Trophoblast cell (in vitro differentiated cells and primary cell): ENCODE measurements at regions not wholly inside any gene's neighbourhood (a gene's known extent, or its start where the extent isn't known, plus 50 kb on each side); places are given as distances from the start of the nearest gene placed in this dataset.
"Not testable (repeated sequence)": the region's sequence is repeated elsewhere in the genome, so short reads cannot be mapped to it uniquely, and the experiment has no call there.

Experiments used
- DNase-seq, 2 donors: peaks; one replicate each; pipeline ENCODE4 v3.0.0-alpha.2; 2016
- H2AFZ ChIP-seq: 2 replicates; pipeline ENCODE4 v1.6.1; 2013; ENCODE audit warnings: low read length, moderate library complexity, mild to moderate bottlenecking; ENCODE audit not compliant: insufficient read depth, poor library complexity
- H2AK5ac ChIP-seq: 2 replicates; pipeline ENCODE4 v1.6.1; 2013; ENCODE audit warnings: mild to moderate bottlenecking, low read length
- H2BK120ac ChIP-seq: 2 replicates; pipeline ENCODE4 v1.6.1; 2013; ENCODE audit warnings: low read length, mild to moderate bottlenecking, moderate library complexity; ENCODE audit not compliant: insufficient read depth, poor library complexity
- H2BK12ac ChIP-seq: 2 replicates; pipeline ENCODE4 v1.6.1; 2013; ENCODE audit warnings: mild to moderate bottlenecking, low read length, moderate library complexity
- H2BK5ac ChIP-seq: 2 replicates; pipeline ENCODE4 v1.6.1; 2013; ENCODE audit warnings: low read length, low read depth, moderate library complexity, mild to moderate bottlenecking; ENCODE audit not compliant: poor library complexity
- H3K14ac ChIP-seq: 2 replicates; pipeline ENCODE4 v1.6.1; 2013; ENCODE audit warnings: mild to moderate bottlenecking, low read length
- H3K18ac ChIP-seq: 2 replicates; pipeline ENCODE4 v1.6.1; 2013; ENCODE audit warnings: mild to moderate bottlenecking, low read length
- H3K23ac ChIP-seq: 2 replicates; pipeline ENCODE4 v1.6.1; 2013; ENCODE audit warnings: low read length
- H3K27ac ChIP-seq: 2 replicates; pipeline ENCODE4 v1.5.1; 2013; ENCODE audit warnings: low read depth, mild to moderate bottlenecking, inconsistent platforms, low read length, moderate library complexity
- H3K27me3 ChIP-seq: 2 replicates; pipeline ENCODE4 v1.6.1; 2013; ENCODE audit warnings: inconsistent platforms, mild to moderate bottlenecking, low read length, moderate library complexity; ENCODE audit not compliant: insufficient read depth
- H3K36me3 ChIP-seq, 2 experiments: 1 replicate in 1 of 2; 2 replicates in 1 of 2; pipeline ENCODE4 v1.6.1; 2013; ENCODE audit warnings: low read length in 2 of 2, mild to moderate bottlenecking in 2 of 2, moderate library complexity in 1 of 2; ENCODE audit not compliant: insufficient read depth in 2 of 2, control insufficient read depth in 1 of 2
- H3K4ac ChIP-seq: 2 replicates; pipeline ENCODE4 v1.6.1; 2013; ENCODE audit warnings: low read depth, mild to moderate bottlenecking, low read length, moderate library complexity
- H3K4me1 ChIP-seq, 2 experiments: 1 replicate in 1 of 2; 2 replicates in 1 of 2; pipeline ENCODE4 v1.6.1; 2013; ENCODE audit warnings: low read length in 2 of 2, mild to moderate bottlenecking in 2 of 2, moderate library complexity in 1 of 2; ENCODE audit not compliant: insufficient read depth in 2 of 2, control insufficient read depth in 1 of 2
- H3K4me2 ChIP-seq: 2 replicates; pipeline ENCODE4 v1.6.1; 2013; ENCODE audit warnings: inconsistent platforms, mild to moderate bottlenecking, low read length, moderate library complexity
- H3K4me3 ChIP-seq: 2 replicates; pipeline ENCODE4 v1.5.1; 2013; ENCODE audit warnings: mild to moderate bottlenecking, low read depth, low read length, inconsistent platforms
- H3K79me1 ChIP-seq: one replicate; pipeline ENCODE4 v1.6.1; 2013; ENCODE audit warnings: low read length
- H3K79me2 ChIP-seq: 2 replicates; pipeline ENCODE4 v1.6.1; 2013; ENCODE audit warnings: low read length, mild to moderate bottlenecking; ENCODE audit not compliant: control insufficient read depth, insufficient read depth, poor library complexity
- H3K9ac ChIP-seq: 2 replicates; pipeline ENCODE4 v1.6.1; 2013; ENCODE audit warnings: mild to moderate bottlenecking, low read length
- H3K9me3 ChIP-seq: 2 replicates; pipeline ENCODE4 v1.6.1; 2013; ENCODE audit warnings: low read depth, mild to moderate bottlenecking, control low read depth, inconsistent platforms, low read length; ENCODE audit not compliant: insufficient read depth
- H4K12ac ChIP-seq: 2 replicates; pipeline ENCODE4 v1.6.1; 2013; ENCODE audit warnings: low read depth, mild to moderate bottlenecking, low read length, moderate library complexity
- H4K8ac ChIP-seq: 2 replicates; pipeline ENCODE4 v1.6.1; 2013; ENCODE audit warnings: low read depth, mild to moderate bottlenecking, low read length, moderate library complexity
- H4K91ac ChIP-seq: one replicate; pipeline ENCODE4 v1.6.1; 2013; ENCODE audit warnings: low read depth, mild to moderate bottlenecking, low read length, moderate library complexity
- WGBS: extraction: QIAGEN DNeasy Blood & Tissue Kit; methylation state at CpG from one replicate; pipeline ENCODE4 v1.1.7; 2013; ENCODE audit warnings: missing lambda C conversion rate; ENCODE audit not compliant: insufficient read length, insufficient coverage; ENCODE audit errors: extremely low coverage; 5-methylcytosine and 5-hydroxymethylcytosine counted together

DNA sequence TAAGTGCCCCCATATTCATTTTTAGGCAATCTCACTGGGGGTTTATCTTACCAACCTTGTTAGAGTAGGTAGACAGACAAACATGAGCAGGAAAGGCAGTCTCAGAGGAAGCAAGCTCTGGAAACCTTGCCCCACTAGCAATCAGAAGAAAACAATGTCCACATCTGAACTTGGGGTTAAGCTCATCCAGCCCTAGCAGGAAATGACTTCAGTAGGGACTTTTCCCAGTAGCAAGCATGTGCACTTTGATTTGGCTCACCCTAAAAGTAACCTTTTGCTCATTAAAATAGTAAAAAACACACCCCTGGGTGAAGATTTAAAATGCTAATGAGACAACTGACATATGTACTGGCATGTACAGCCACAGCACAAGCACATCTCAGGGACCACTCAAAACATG, 175.5 kb downstream of the AKAIN1 start:
- Histone ChIP-seq H2BK12ac (no peak overlapping the region), H3K4me1 (no peaks in the 10 kb centered on the region), H2AFZ (no peak overlapping the region), H4K12ac (no peak overlapping the region), H3K79me2 (no peaks in the 10 kb centered on the region), H4K8ac (no peak overlapping the region), H3K23ac (no peak overlapping the region), H3K14ac (no peak overlapping the region), H2BK120ac (no peak overlapping the region), H3K4ac (no peak overlapping the region), H3K18ac (no peak overlapping the region), H3K4me3 (no peak overlapping the region), H3K4me2 (no peak overlapping the region), H2AK5ac (no peak overlapping the region), H4K91ac (no peak overlapping the region), H2BK5ac (no peak overlapping the region), H3K27me3 (no peaks in the 10 kb centered on the region), H3K9ac (no peak overlapping the region), H3K27ac (no peak overlapping the region), H3K9me3 (no peaks in the 10 kb centered on the region), H3K79me1 (no peaks in the 10 kb centered on the region), H3K36me3 (no peaks in the 10 kb centered on the region)
- DNase-seq: no peak

GRCh38 chr18:5015213-5015612, 181.8 kb downstream of the AKAIN1 start:
- no peak overlapping the region for H3K27ac ChIP-seq
- no peak overlapping the region for H3K23ac ChIP-seq
- H3K27me3 ChIP-seq: no peaks in the 10 kb centered on the region
- H3K14ac ChIP-seq: no peak overlapping the region
- no peak overlapping the region for H3K4ac ChIP-seq
- H3K79me1 ChIP-seq: no peaks in the 10 kb centered on the region
- H3K4me1 ChIP-seq: no peaks in the 10 kb centered on the region
- H2BK12ac ChIP-seq: no peak overlapping the region
- H2BK5ac ChIP-seq: no peak overlapping the region
- no CpG with 5 or more reads among the region's 4 CpGs for WGBS
- no peak overlapping the region for H4K8ac ChIP-seq
- H4K12ac ChIP-seq: no peak overlapping the region
- no peaks in the 10 kb centered on the region for H3K36me3 ChIP-seq
- no peak overlapping the region for H3K18ac ChIP-seq
- no peak overlapping the region for H4K91ac ChIP-seq
- no peak overlapping the region for H2AFZ ChIP-seq
- no peak overlapping the region for H2AK5ac ChIP-seq
- DNase-seq: no peak
- H2BK120ac ChIP-seq: no peak overlapping the region
- H3K9ac ChIP-seq: no peak overlapping the region
- H3K4me2 ChIP-seq: no peak overlapping the region
- no peaks in the 10 kb centered on the region for H3K9me3 ChIP-seq
- H3K79me2 ChIP-seq: no peaks in the 10 kb centered on the region
- H3K4me3 ChIP-seq: no peak overlapping the region

DNA sequence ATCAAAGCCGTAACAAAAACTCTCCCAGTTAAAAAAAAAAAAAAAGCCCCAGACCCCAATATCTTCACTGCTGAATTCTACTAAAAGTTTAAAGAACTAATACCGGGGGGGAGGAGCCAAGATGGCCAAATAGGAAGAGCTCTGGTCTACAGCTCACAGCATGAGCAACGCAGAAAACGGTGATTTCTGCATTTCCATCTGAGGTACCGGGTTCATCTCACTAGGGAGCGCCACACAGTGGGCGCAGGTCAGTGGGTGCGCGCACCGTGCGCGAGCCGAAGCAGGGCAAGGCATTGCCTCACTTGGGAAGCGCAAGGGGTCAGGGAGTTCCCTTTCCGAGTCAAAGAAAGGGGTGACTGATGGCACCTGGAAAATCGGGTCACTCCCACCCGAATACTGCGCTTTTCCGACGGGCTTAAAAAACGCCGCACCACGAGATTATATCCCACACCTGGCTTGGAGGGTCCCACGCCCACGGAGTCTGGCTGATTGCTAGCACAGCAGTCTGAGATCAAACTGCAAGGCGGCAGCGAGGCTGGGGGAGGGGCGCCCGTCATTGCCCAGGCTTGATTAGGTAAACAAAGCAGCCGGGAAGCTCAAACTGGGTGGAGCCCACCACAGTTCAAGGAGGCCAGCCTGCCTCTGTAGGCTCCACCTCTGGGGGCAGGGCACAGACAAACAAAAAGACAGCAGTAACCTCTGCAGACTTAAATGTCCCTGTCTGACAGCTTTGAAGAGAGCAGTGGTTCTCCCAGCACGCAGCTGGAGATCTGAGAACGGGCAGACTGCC, 192.8 kb downstream of the AKAIN1 start:
- not testable (repeated sequence) for H3K4me1 ChIP-seq

GRCh38 chr18:4994710-4995109, 202.3 kb downstream of the AKAIN1 start:
- no CpG with 5 or more reads among the region's 3 CpGs for WGBS
- Histone ChIP-seq H2BK120ac (no peak overlapping the region), H3K36me3 (no peaks in the 10 kb centered on the region)

More for the DNA sequence above, 192.8 kb downstream of the AKAIN1 start:
- H3K18ac ChIP-seq, H2BK120ac ChIP-seq, H3K9me3 ChIP-seq, H3K27ac ChIP-seq, H3K79me1 ChIP-seq, H2BK5ac ChIP-seq, H3K27me3 ChIP-seq, H3K79me2 ChIP-seq, H2BK12ac ChIP-seq, H3K36me3 ChIP-seq, H3K9ac ChIP-seq, H3K23ac ChIP-seq, DNase-seq, H2AK5ac ChIP-seq, H3K14ac ChIP-seq, H3K4ac ChIP-seq, H2AFZ ChIP-seq: not testable (repeated sequence)
- WGBS: no CpG with 5 or more reads among the region's 32 CpGs
- H4K12ac ChIP-seq: peak overlapping the region; percentile 70
- H3K4me2 ChIP-seq: peak overlapping the region; percentile 56
- peak overlapping the region; percentile 69 for H3K4me3 ChIP-seq
- peak overlapping the region; percentile 2 for H4K8ac ChIP-seq
- peak overlapping the region; percentile 62 for H4K91ac ChIP-seq

More at GRCh38 chr18:4994710-4995109, 202.3 kb downstream of the AKAIN1 start:
- Histone ChIP-seq H3K4ac (no peak overlapping the region), H4K12ac (no peak overlapping the region), H2AFZ (no peak overlapping the region), H3K4me2 (no peak overlapping the region), H3K27me3 (no peaks in the 10 kb centered on the region), H3K79me2 (no peaks in the 10 kb centered on the region), H3K9me3 (peaks cover 9% of the 10 kb centered on the region), H3K27ac (no peak overlapping the region), H3K4me1 (no peaks in the 10 kb centered on the region), H3K23ac (no peak overlapping the region), H3K18ac (no peak overlapping the region), H3K79me1 (no peaks in the 10 kb centered on the region), H4K91ac (no peak overlapping the region), H2BK12ac (no peak overlapping the region), H2BK5ac (no peak overlapping the region), H3K14ac (no peak overlapping the region), H2AK5ac (no peak overlapping the region), H3K4me3 (no peak overlapping the region), H4K8ac (no peak overlapping the region), H3K9ac (no peak overlapping the region)
- no peak for DNase-seq
